Kidney tubule cell (primary cell): ENCODE measurements at regions not wholly inside any gene's neighbourhood (a gene's known extent, or its start where the extent isn't known, plus 50 kb on each side); places are given as distances from the start of the nearest gene placed in this dataset.
A peak's percentile ranks its signal among the peaks of the same experiment; 100 is the strongest.

ENCODE experiments used
- DNase-seq: peaks from one replicate; pipeline ENCODE4 v3.0.0-alpha.2; 2018; ENCODE audit warnings: low spot score

GRCh38 chr11:134008634-134009071, 51.9 kb upstream of the IGSF9B start:
- peak; percentile 5 for DNase-seq

GRCh38 chr11:134013518-134013917, 55.4 kb upstream of the JAM3 start:
- no peak for DNase-seq

GRCh38 chr11:134014511-134014910, 54.4 kb upstream of the JAM3 start:
- DNase-seq = no peak

GRCh38 chr11:134015556-134015955, 53.3 kb upstream of the JAM3 start:
- no peak for DNase-seq

GRCh38 chr11:134017511-134018430, 51.1 kb upstream of the JAM3 start:
- no peak for DNase-seq
